Neural crest cell (in vitro differentiated cells): ENCODE measurements at regions not wholly inside any gene's neighbourhood (a gene's known extent, or its start where the extent isn't known, plus 50 kb on each side); places are given as distances from the start of the nearest gene placed in this dataset.

Source experiments
- DNase-seq: peaks from one replicate; pipeline ENCODE4 v3.0.0; 2021; ENCODE audit warnings: low read depth, mixed read lengths, low spot score
- H3K27ac Mint-ChIP-seq: one replicate; pipeline ENCODE4 v1.8.0; 2021; ENCODE audit warnings: mild to moderate bottlenecking, mixed read lengths; ENCODE audit not compliant: unreplicated experiment
- H3K27me3 Mint-ChIP-seq: 2 replicates; pipeline ENCODE4 v1.8.0; 2021; ENCODE audit warnings: low read depth, mild to moderate bottlenecking, mixed read lengths
- H3K36me3 Mint-ChIP-seq: 2 replicates; pipeline ENCODE4 v1.8.0; 2021; ENCODE audit warnings: low read depth, mild to moderate bottlenecking, mixed read lengths
- H3K4me1 Mint-ChIP-seq: 2 replicates; pipeline ENCODE4 v1.8.0; 2021; ENCODE audit warnings: mixed read lengths
- H3K4me3 Mint-ChIP-seq: one replicate; pipeline ENCODE4 v1.8.0; 2021; ENCODE audit warnings: mild to moderate bottlenecking, mixed read lengths
- H3K9me3 Mint-ChIP-seq: 2 replicates; pipeline ENCODE4 v1.8.0; 2021; ENCODE audit warnings: mixed read lengths
- CTCF ChIP-seq: fragments of 200-600 bp; sonication (generic); conservative IDR thresholded peaks from 2 replicates; pipeline ENCODE4 v1.5.0; 2021; ENCODE audit warnings: antibody characterized with exemption, mild to moderate bottlenecking

- TF ChIP-seq CTCF: no peak
- no peak for DNase-seq
- H3K27me3 Mint-ChIP-seq: no peaks in the 10 kb centered on the region
- H3K9me3 Mint-ChIP-seq: no peaks in the 10 kb centered on the region
- H3K27ac Mint-ChIP-seq: no peak overlapping the region
- H3K4me3 Mint-ChIP-seq: no peak overlapping the region
- no peaks in the 10 kb centered on the region for H3K36me3 Mint-ChIP-seq
- peaks cover 4% of the 10 kb centered on the region for H3K4me1 Mint-ChIP-seq
These were observed 76.3 kb upstream of the ARHGEF3 start for GRCh38 chr3:56878074-56878473.

DNA sequence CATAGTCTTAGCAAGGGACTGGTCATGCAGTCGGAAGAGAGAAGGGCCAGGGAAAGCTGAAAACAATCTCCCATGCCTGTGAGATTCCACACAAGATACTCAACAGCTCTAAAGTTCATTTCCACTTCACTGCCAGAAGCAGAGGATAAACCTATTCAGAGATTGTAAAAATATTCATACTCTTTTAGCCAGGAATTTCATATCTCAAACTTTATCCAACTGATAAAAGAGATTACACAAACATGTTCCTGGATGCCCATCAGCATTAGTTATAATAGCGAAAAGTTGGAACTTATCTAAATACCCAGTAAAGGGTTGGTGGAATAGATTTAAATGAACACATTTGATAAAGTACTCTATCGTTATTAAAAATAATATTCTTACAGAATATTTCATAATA is 75.2 kb upstream of the ARHGEF3 start:
- DNase-seq: no peak
- TF ChIP-seq CTCF: no peak
- H3K27me3 Mint-ChIP-seq: no peaks in the 10 kb centered on the region
- no peak overlapping the region for H3K4me3 Mint-ChIP-seq
- no peak overlapping the region for H3K27ac Mint-ChIP-seq
- H3K9me3 Mint-ChIP-seq: no peaks in the 10 kb centered on the region
- H3K36me3 Mint-ChIP-seq: no peaks in the 10 kb centered on the region
- H3K4me1 Mint-ChIP-seq: peaks cover 4% of the 10 kb centered on the region

- peaks cover 4% of the 10 kb centered on the region for H3K4me1 Mint-ChIP-seq
- H3K27ac Mint-ChIP-seq: no peak overlapping the region
- H3K36me3 Mint-ChIP-seq: no peaks in the 10 kb centered on the region
- H3K9me3 Mint-ChIP-seq: no peaks in the 10 kb centered on the region
- H3K4me3 Mint-ChIP-seq: no peak overlapping the region
- H3K27me3 Mint-ChIP-seq: no peaks in the 10 kb centered on the region
- DNase-seq: no peak
- no peak for TF ChIP-seq CTCF
These were observed 72.5 kb upstream of the ARHGEF3 start for GRCh38 chr3:56874269-56874668.

DNA sequence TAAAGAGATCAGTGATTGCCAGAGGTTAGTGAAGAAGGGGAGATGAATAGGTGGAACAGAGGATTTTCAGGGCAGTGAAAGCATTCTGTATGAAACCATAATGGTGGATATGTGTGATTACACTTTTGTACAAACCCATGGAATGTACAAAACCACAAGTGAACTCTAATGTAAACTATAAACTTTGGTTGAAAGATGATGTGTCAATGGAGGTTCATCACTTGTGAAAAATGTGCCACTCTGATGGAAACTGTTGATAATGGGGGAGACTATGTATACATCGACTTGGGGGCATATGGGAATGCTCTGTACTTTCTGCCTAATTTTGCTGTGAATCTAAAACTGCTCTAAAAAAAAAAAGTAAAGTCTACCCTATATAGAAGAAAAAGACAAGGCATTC is 68.7 kb upstream of the ARHGEF3 start:
- no peaks in the 10 kb centered on the region for H3K27me3 Mint-ChIP-seq
- H3K4me3 Mint-ChIP-seq: no peak overlapping the region
- peaks cover 3% of the 10 kb centered on the region for H3K4me1 Mint-ChIP-seq
- no peak for DNase-seq
- H3K36me3 Mint-ChIP-seq: no peaks in the 10 kb centered on the region
- H3K9me3 Mint-ChIP-seq: no peaks in the 10 kb centered on the region
- no peak overlapping the region for H3K27ac Mint-ChIP-seq
- no peak for TF ChIP-seq CTCF

DNA sequence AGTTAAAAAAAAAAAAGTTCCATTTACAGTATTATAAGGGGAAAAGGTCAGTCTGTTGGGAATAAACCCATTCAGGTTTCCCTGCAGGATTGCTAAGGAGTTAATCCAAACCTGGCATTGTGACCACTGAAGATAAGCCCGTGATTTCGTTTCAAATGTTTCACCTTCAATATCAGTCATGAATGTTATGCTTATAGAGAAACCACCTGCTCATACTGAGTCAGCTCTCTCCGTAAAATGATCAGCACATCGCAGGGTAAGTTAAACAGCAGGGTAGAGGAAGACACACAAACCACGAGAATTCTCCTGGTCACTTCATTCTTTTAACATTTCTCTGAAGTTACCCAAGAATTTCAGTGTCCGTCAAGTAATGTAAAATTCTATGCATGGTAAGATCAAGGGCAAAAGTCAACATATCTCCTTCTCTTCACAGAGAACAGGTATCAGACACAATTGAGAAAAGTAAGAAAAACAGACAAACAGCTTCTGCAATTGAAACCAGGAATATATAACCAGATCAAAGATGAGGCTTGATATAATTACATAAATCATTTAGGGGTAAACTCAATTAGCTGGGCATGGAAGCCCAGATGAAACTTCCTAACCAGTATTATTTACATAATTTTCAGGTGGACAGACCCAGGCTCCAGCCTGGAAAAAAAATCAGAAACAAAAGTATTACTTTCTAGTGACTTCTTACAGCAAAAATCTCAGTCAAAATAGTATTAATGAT is 67.6 kb upstream of the ARHGEF3 start:
- no peak overlapping the region for H3K27ac Mint-ChIP-seq
- H3K36me3 Mint-ChIP-seq: no peaks in the 10 kb centered on the region
- H3K4me1 Mint-ChIP-seq: peaks cover 5% of the 10 kb centered on the region
- H3K9me3 Mint-ChIP-seq: no peaks in the 10 kb centered on the region
- TF ChIP-seq CTCF: no peak
- no peak for DNase-seq
- H3K4me3 Mint-ChIP-seq: no peak overlapping the region
- no peaks in the 10 kb centered on the region for H3K27me3 Mint-ChIP-seq
